MM.1S (cell line): ENCODE measurements at regions not wholly inside any gene's neighbourhood (a gene's known extent, or its start where the extent isn't known, plus 50 kb on each side); places are given as distances from the start of the nearest gene placed in this dataset.

Source experiments
- DNase-seq: peaks from one replicate; pipeline ENCODE4 v3.0.0-alpha.2; 2015
- H2AFZ ChIP-seq: fragments of 300-600 bp; sonication (generic); 2 replicates; pipeline ENCODE4 v1.6.0; 2016; ENCODE audit warnings: antibody characterized with exemption, low read length
- H3F3A ChIP-seq: fragments of 300-600 bp; sonication (generic); 2 replicates; pipeline ENCODE4 v1.6.1; 2016; ENCODE audit warnings: mild to moderate bottlenecking, antibody characterized with exemption, low read length, moderate library complexity, mixed read lengths; ENCODE audit not compliant: insufficient read depth
- H3K27ac ChIP-seq: fragments of 300-600 bp; sonication (generic); 2 replicates; pipeline ENCODE4 v1.5.1; 2016; ENCODE audit warnings: mild to moderate bottlenecking, low read length
- H3K27me3 ChIP-seq: fragments of 300-600 bp; sonication (generic); replicated peaks from 2 replicates; pipeline ENCODE4 v1.6.0; 2016; ENCODE audit warnings: low read length; ENCODE audit not compliant: insufficient read depth
- H3K36me3 ChIP-seq: fragments of 300-600 bp; sonication (generic); replicated peaks from 2 replicates; pipeline ENCODE4 v1.6.1; 2016; ENCODE audit warnings: mild to moderate bottlenecking, low read length, mixed read lengths; ENCODE audit not compliant: insufficient read depth
- H3K4me1 ChIP-seq: fragments of 300-600 bp; sonication (generic); 2 replicates; pipeline ENCODE4 v1.6.1; 2016; ENCODE audit warnings: low read length, mixed read lengths
- H3K4me2 ChIP-seq: fragments of 300-600 bp; sonication (generic); 2 replicates; pipeline ENCODE4 v1.6.0; 2016; ENCODE audit warnings: low read depth, low read length
- H3K4me3 ChIP-seq: fragments of 300-600 bp; sonication (generic); 2 replicates; pipeline ENCODE4 v1.5.1; 2016; ENCODE audit warnings: low read length, mixed read lengths
- H3K79me2 ChIP-seq: fragments of 300-600 bp; sonication (generic); 2 replicates; pipeline ENCODE4 v1.6.1; 2016; ENCODE audit warnings: mixed run types, low read length, mixed read lengths
- H3K9ac ChIP-seq: fragments of 300-600 bp; sonication (generic); 2 replicates; pipeline ENCODE4 v1.6.1; 2016; ENCODE audit warnings: low read length, mixed read lengths
- H3K9me2 ChIP-seq: fragments of 300-600 bp; sonication (generic); replicated peaks from 2 replicates; pipeline ENCODE4 v1.6.1; 2016; ENCODE audit warnings: mild to moderate bottlenecking, low read length, mixed read lengths; ENCODE audit not compliant: insufficient read depth
- H3K9me3 ChIP-seq: fragments of 300-600 bp; sonication (generic); replicated peaks from 2 replicates; pipeline ENCODE4 v1.6.1; 2016; ENCODE audit warnings: mild to moderate bottlenecking, low read length, mixed read lengths; ENCODE audit not compliant: insufficient read depth
- H4K20me1 ChIP-seq: fragments of 300-600 bp; sonication (generic); 2 replicates; pipeline ENCODE4 v1.6.1; 2016; ENCODE audit warnings: mild to moderate bottlenecking, low read length, moderate library complexity, mixed read lengths; ENCODE audit not compliant: insufficient read depth
- CTCF ChIP-seq: fragments of 300-600 bp; sonication (generic); IDR thresholded peaks from 2 replicates; pipeline ENCODE4 v1.5.1; 2016; ENCODE audit warnings: antibody characterized with exemption, low read length, mixed read lengths
- EZH2 ChIP-seq: fragments of 300-600 bp; sonication (generic); optimal IDR thresholded peaks from 2 replicates; pipeline ENCODE3; 2017; ENCODE audit warnings: low read depth, mild to moderate bottlenecking, antibody characterized with exemption, low read length, mixed read lengths
- EZH2phosphoT487 ChIP-seq: fragments of 300-600 bp; sonication (generic); IDR thresholded peaks from 2 replicates; pipeline ENCODE4 v1.6.1; 2018; ENCODE audit warnings: antibody characterized with exemption, low read length

- H3F3A ChIP-seq = no peaks in the 10 kb centered on the region
- H3K4me3 ChIP-seq = no peak overlapping the region
- H3K27ac ChIP-seq = no peak overlapping the region
- DNase-seq = no peak
- no peaks in the 10 kb centered on the region for H3K79me2 ChIP-seq
- no peaks in the 10 kb centered on the region for H4K20me1 ChIP-seq
- H3K9me3 ChIP-seq = no peaks in the 10 kb centered on the region
- no peaks in the 10 kb centered on the region for H3K27me3 ChIP-seq
- TF ChIP-seq EZH2 = no peak
- TF ChIP-seq CTCF = peak; percentile 21
- no peak overlapping the region for H3K4me2 ChIP-seq
- H3K9ac ChIP-seq = no peak overlapping the region
- no peaks in the 10 kb centered on the region for H3K9me2 ChIP-seq
- H3K4me1 ChIP-seq = peaks cover 7% of the 10 kb centered on the region; the same call in 1 of the 2 replicates
- H2AFZ ChIP-seq = no peak overlapping the region
- no peaks in the 10 kb centered on the region for H3K36me3 ChIP-seq
These were observed 88.2 kb downstream of the TASL start for GRCh38 chrX:30489323-30489722.

GRCh38 chrX:30488092-30488491, 89.5 kb downstream of the TASL start:
- TF ChIP-seq CTCF (peak; percentile 33), EZH2 (no peak)
- Histone ChIP-seq H3K36me3 (no peaks in the 10 kb centered on the region), H3K9ac (no peak overlapping the region), H3F3A (no peaks in the 10 kb centered on the region), H3K9me2 (no peaks in the 10 kb centered on the region), H4K20me1 (no peaks in the 10 kb centered on the region), H3K4me3 (no peak overlapping the region), H3K9me3 (no peaks in the 10 kb centered on the region), H3K27ac (no peak overlapping the region), H2AFZ (no peak overlapping the region), H3K27me3 (no peaks in the 10 kb centered on the region), H3K4me1 (peaks cover 7% of the 10 kb centered on the region; the same call in 1 of the 2 replicates), H3K79me2 (no peaks in the 10 kb centered on the region), H3K4me2 (no peak overlapping the region)
- peak; percentile 16 for DNase-seq

GRCh38 chrX:30483996-30484395, 93.6 kb downstream of the TASL start:
- H3K4me1 ChIP-seq = peaks cover 7% of the 10 kb centered on the region; the same call in 1 of the 2 replicates
- H3F3A ChIP-seq = no peaks in the 10 kb centered on the region
- no peak overlapping the region for H3K4me3 ChIP-seq
- TF ChIP-seq CTCF = no peak
- TF ChIP-seq EZH2phosphoT487 = no peak
- TF ChIP-seq EZH2 = no peak
- no peaks in the 10 kb centered on the region for H3K27me3 ChIP-seq
- no peaks in the 10 kb centered on the region for H3K36me3 ChIP-seq
- H3K9me2 ChIP-seq = no peaks in the 10 kb centered on the region
- no peaks in the 10 kb centered on the region for H4K20me1 ChIP-seq
- peak overlapping the region; percentile 44; the same call in 1 of the 2 replicates for H2AFZ ChIP-seq
- DNase-seq = peak; percentile 21
- H3K9ac ChIP-seq = no peak overlapping the region
- H3K79me2 ChIP-seq = no peaks in the 10 kb centered on the region
- H3K4me2 ChIP-seq = peak overlapping the region; percentile 31; the same call in 1 of the 2 replicates
- peak overlapping the region; percentile 48; the same call in 1 of the 2 replicates for H3K27ac ChIP-seq
- no peaks in the 10 kb centered on the region for H3K9me3 ChIP-seq

- Histone ChIP-seq H4K20me1 (no peaks in the 10 kb centered on the region), H3K36me3 (no peaks in the 10 kb centered on the region), H3K27me3 (no peaks in the 10 kb centered on the region), H3K9ac (no peak overlapping the region), H3K9me2 (no peaks in the 10 kb centered on the region), H3K4me1 (no peaks in the 10 kb centered on the region), H3F3A (no peaks in the 10 kb centered on the region), H3K79me2 (no peaks in the 10 kb centered on the region), H3K27ac (no peak overlapping the region), H3K4me3 (no peak overlapping the region), H3K9me3 (no peaks in the 10 kb centered on the region), H2AFZ (no peak overlapping the region), H3K4me2 (no peak overlapping the region)
- no peak for DNase-seq
- no peak for TF ChIP-seq EZH2
- TF ChIP-seq EZH2phosphoT487 = no peak
- no peak for TF ChIP-seq CTCF
These were observed 109.1 kb downstream of the TASL start for GRCh38 chrX:30468471-30468870.
